ENCODE measurements at regions not wholly inside any gene's neighbourhood (a gene's known extent, or its start where the extent isn't known, plus 50 kb on each side); places are given as distances from the start of the nearest gene placed in this dataset.

- Histone ChIP-seq H3K27ac (ENCODE audit: low read length) (no peak overlapping the region), H3K9me3 (ENCODE audit: control insufficient read depth, insufficient read depth, low read depth, low read length) (no peaks in the 10 kb centered on the region), H3K27me3 (ENCODE audit: control insufficient read depth, insufficient read depth, low read length) (no peaks in the 10 kb centered on the region), H3K36me3 (ENCODE audit: control insufficient read depth, insufficient read depth, low read length) (no peaks in the 10 kb centered on the region), H3K4me3 (ENCODE audit: low read depth in 2 of 2, low read length in 2 of 2) (no peak overlapping the region), H3K4me1 (ENCODE audit: control insufficient read depth, insufficient read depth, low read length) (no peaks in the 10 kb centered on the region)
- in situ Hi-C loops (cut with HindIII; ENCODE audit: low pct_unique_long_range_greater_than_20kb, low sequenced_read_pairs): no loop called here
- TF ChIP-seq TCF7L2 (IDR thresholded peaks at IDR 0.05; ENCODE audit: low read depth, low read length) (no peak), CTCF (IDR thresholded peaks at IDR 0.05) (no peak), SIN3A (IDR thresholded peaks at IDR 0.05; ENCODE audit: borderline replicate concordance, insufficient read depth, low read depth, low read length) (no peak), POLR2AphosphoS5 (IDR thresholded peaks at IDR 0.05; ENCODE audit: low read depth, low read length) (no peak), REST (IDR thresholded peaks at IDR 0.05; ENCODE audit: insufficient read depth in 1 of 2, low read depth in 2 of 2, low read length in 1 of 2) (no peak)
- CTCF ChIA-PET: no interaction called here
- BruUV-seq (replicated peaks): no TSS peak
- POLR2A ChIA-PET: no interaction called here
- intact Hi-C loops (cut with micrococcal nuclease; ENCODE audit: unreplicated experiment): no loop called here
- DNase-seq (ENCODE audit: low read depth, low spot score) (no peak), ATAC-seq (no peak)
Observed at GRCh38 chr6:94733066-94733465, 844.3 kb upstream of the MANEA start.

GRCh38 chr6:94727710-94728109, 849.6 kb upstream of the MANEA start:
- DNase-seq (ENCODE audit: low read depth, low spot score) (no peak), ATAC-seq (no peak)
- BruUV-seq (replicated peaks): no TSS peak
- no peak overlapping the region for H3K27ac ChIP-seq (ENCODE audit: low read length)
- no peaks in the 10 kb centered on the region for H3K36me3 ChIP-seq (ENCODE audit: control insufficient read depth, insufficient read depth, low read length)
- in situ Hi-C loops (cut with HindIII; ENCODE audit: low pct_unique_long_range_greater_than_20kb, low sequenced_read_pairs): no loop called here
- ChIA-PET POLR2A (no interaction called here), CTCF (no interaction called here)
- no peak for TF ChIP-seq SIN3A (IDR thresholded peaks at IDR 0.05; ENCODE audit: borderline replicate concordance, insufficient read depth, low read depth, low read length)
- TF ChIP-seq REST (IDR thresholded peaks at IDR 0.05; ENCODE audit: insufficient read depth in 1 of 2, low read depth in 2 of 2, low read length in 1 of 2): no peak
- TF ChIP-seq POLR2AphosphoS5 (IDR thresholded peaks at IDR 0.05; ENCODE audit: low read depth, low read length): no peak
- no peak for TF ChIP-seq TCF7L2 (IDR thresholded peaks at IDR 0.05; ENCODE audit: low read depth, low read length)
- no peak for TF ChIP-seq CTCF (IDR thresholded peaks at IDR 0.05)
- H3K4me3 ChIP-seq (ENCODE audit: low read depth in 2 of 2, low read length in 2 of 2): no peak overlapping the region
- H3K27me3 ChIP-seq (ENCODE audit: control insufficient read depth, insufficient read depth, low read length): no peaks in the 10 kb centered on the region
- no peaks in the 10 kb centered on the region for H3K9me3 ChIP-seq (ENCODE audit: control insufficient read depth, insufficient read depth, low read depth, low read length)
- intact Hi-C loops (cut with micrococcal nuclease; ENCODE audit: unreplicated experiment): no loop called here
- H3K4me1 ChIP-seq (ENCODE audit: control insufficient read depth, insufficient read depth, low read length): no peaks in the 10 kb centered on the region
